Tibial artery (tissue), 4 donors: ENCODE measurements at regions not wholly inside any gene's neighbourhood (a gene's known extent, or its start where the extent isn't known, plus 50 kb on each side); places are given as distances from the start of the nearest gene placed in this dataset.

Experiments used
- DNase-seq, 2 donors: peaks; one replicate each; pipeline ENCODE4 v3.0.0-alpha.2; 2019
- H3K27ac ChIP-seq, 2 donors: fragments of 200-600 bp; sonication (generic) in 1 of 2; 1 replicate in 1 of 2; 2 replicates in 1 of 2; pipeline ENCODE4 v1.5.1; 2018 to 2019; ENCODE audit warnings: mild to moderate bottlenecking in 1 of 2
- H3K27me3 ChIP-seq, 2 donors: fragments of 200-600 bp; sonication (generic) in 1 of 2; one replicate each; pipeline versions ENCODE4 v1.5.1 to v1.6.0; 2016 to 2019
- H3K36me3 ChIP-seq, 3 donors: fragments of 200-600 bp; sonication (generic) in 2 of 3; one replicate each; pipeline ENCODE4 v1.5.1; 2016 to 2019; ENCODE audit warnings: mild to moderate bottlenecking in 2 of 3
- H3K4me1 ChIP-seq, 4 donors: fragments of 200-600 bp; sonication (generic) in 2 of 4; 1 replicate in 3 of 4; 2 replicates in 1 of 4; pipeline ENCODE4 v1.5.1; 2016 to 2019
- H3K4me3 ChIP-seq, 2 donors: fragments of 200-600 bp; sonication (generic) in 1 of 2; 1 replicate in 1 of 2; 2 replicates in 1 of 2; pipeline ENCODE4 v1.5.1; 2018 to 2019; ENCODE audit warnings: mild to moderate bottlenecking in 2 of 2
- H3K9me3 ChIP-seq, 3 donors: fragments of 200-600 bp; sonication (generic) in 1 of 3; one replicate each; pipeline ENCODE4 v1.5.1; 2016 to 2019
- intact Hi-C: fragments of 100-400 bp; cut with DNase I; formaldehyde crosslinking; loops from one replicate; pipeline ENCODE4 v1.15.0; 2023; ENCODE audit warnings: low total_unique reads
- TF ChIP-seq, protein P1 (sequence below), 2 experiments: fragments of 200-600 bp in 1 of 2; fragments of 450-650 bp in 1 of 2; IDR thresholded peaks; one replicate each; pipeline ENCODE4 v1.5.1; 2017 to 2019; ENCODE audit warnings: antibody characterized with exemption in 2 of 2, mild to moderate bottlenecking in 1 of 2, moderate library complexity in 1 of 2

GRCh38 chr12:102344691-102345090 is 135.7 kb downstream of the IGF1 start:
- no peak overlapping the region for H3K4me3 ChIP-seq
- no peaks in the 10 kb centered on the region for H3K9me3 ChIP-seq
- intact Hi-C loops, result no loop called here
- TF ChIP-seq, protein P1, sequence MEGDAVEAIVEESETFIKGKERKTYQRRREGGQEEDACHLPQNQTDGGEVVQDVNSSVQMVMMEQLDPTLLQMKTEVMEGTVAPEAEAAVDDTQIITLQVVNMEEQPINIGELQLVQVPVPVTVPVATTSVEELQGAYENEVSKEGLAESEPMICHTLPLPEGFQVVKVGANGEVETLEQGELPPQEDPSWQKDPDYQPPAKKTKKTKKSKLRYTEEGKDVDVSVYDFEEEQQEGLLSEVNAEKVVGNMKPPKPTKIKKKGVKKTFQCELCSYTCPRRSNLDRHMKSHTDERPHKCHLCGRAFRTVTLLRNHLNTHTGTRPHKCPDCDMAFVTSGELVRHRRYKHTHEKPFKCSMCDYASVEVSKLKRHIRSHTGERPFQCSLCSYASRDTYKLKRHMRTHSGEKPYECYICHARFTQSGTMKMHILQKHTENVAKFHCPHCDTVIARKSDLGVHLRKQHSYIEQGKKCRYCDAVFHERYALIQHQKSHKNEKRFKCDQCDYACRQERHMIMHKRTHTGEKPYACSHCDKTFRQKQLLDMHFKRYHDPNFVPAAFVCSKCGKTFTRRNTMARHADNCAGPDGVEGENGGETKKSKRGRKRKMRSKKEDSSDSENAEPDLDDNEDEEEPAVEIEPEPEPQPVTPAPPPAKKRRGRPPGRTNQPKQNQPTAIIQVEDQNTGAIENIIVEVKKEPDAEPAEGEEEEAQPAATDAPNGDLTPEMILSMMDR (IDR thresholded peaks at IDR 0.05), result no peak
- no peaks in the 10 kb centered on the region for H3K27me3 ChIP-seq
- no peak for DNase-seq
- H3K4me1 ChIP-seq, result peaks cover 0 to 9% (median 0%) of the 10 kb centered on the region in 4 donors
- H3K27ac ChIP-seq, result no peak overlapping the region
- no peaks in the 10 kb centered on the region for H3K36me3 ChIP-seq

- no peaks in the 10 kb centered on the region for H3K27me3 ChIP-seq
- intact Hi-C loops, result no loop called here
- H3K4me1 ChIP-seq, result peaks cover 0 to 9% (median 0%) of the 10 kb centered on the region in 4 donors
- H3K9me3 ChIP-seq, result no peaks in the 10 kb centered on the region
- no peak for DNase-seq
- no peaks in the 10 kb centered on the region for H3K36me3 ChIP-seq
- H3K4me3 ChIP-seq, result no peak overlapping the region
- TF ChIP-seq, protein P1 (IDR thresholded peaks at IDR 0.05), result no peak
- H3K27ac ChIP-seq, result no peak overlapping the region
These were observed 136.8 kb downstream of the IGF1 start for GRCh38 chr12:102343361-102344121.

DNA sequence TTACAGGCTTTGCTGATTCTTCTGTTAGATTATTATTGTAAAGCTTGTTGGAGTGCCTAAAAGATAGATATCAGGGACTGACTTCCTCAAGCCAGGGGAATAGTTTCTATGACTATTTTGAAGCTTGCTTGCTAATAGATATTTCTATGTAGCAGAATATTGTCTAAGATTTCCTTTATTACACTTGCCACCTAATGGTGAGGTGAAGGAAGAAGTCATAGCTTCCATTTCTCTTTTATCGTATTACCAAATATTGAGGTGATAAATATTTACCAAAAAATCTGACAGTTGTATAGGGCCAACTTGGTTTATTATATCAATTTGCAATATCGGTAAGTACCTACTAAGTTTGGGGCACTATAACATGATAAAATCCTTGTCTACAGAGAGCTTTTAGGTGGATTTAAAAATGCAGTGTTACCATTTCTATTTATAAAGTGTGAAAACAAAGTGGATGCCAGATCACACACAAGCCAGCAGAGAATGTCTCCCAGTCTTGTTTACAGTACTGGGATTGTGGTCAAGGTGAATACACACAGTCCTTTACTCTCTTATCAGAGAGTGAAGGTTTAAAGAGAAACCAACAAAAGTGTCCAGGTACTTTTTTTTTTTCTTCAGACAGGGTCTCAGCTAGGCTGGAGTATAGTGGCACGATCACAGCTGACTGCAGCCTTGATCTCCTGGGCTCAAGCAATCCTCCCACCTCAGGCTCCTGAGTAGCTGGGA is 137.9 kb downstream of the IGF1 start:
- H3K9me3 ChIP-seq, result no peaks in the 10 kb centered on the region
- no peaks in the 10 kb centered on the region for H3K36me3 ChIP-seq
- DNase-seq, result no peak
- intact Hi-C loops, result no loop called here
- H3K4me1 ChIP-seq, result peaks cover 0 to under 1% (median 0%) of the 10 kb centered on the region in 4 donors
- TF ChIP-seq, protein P1 (IDR thresholded peaks at IDR 0.05), result no peak
- H3K27ac ChIP-seq, result no peak overlapping the region
- no peak overlapping the region for H3K4me3 ChIP-seq
- H3K27me3 ChIP-seq, result no peaks in the 10 kb centered on the region

- Histone ChIP-seq H3K27me3 (no peaks in the 10 kb centered on the region), H3K27ac (no peak overlapping the region), H3K36me3 (no peaks in the 10 kb centered on the region), H3K4me3 (no peak overlapping the region), H3K9me3 (no peaks in the 10 kb centered on the region), H3K4me1 (no peaks in the 10 kb centered on the region)
- intact Hi-C loops, result no loop called here
- TF ChIP-seq, protein P1 (IDR thresholded peaks at IDR 0.05), result no peak
- no peak for DNase-seq
These were observed 137.1 kb upstream of the PMCH start for GRCh38 chr12:102334765-102335164.

- H3K4me1 ChIP-seq, result no peaks in the 10 kb centered on the region
- no peaks in the 10 kb centered on the region for H3K36me3 ChIP-seq
- DNase-seq, result no peak
- no peak overlapping the region for H3K4me3 ChIP-seq
- H3K27ac ChIP-seq, result no peak overlapping the region
- TF ChIP-seq, protein P1 (IDR thresholded peaks at IDR 0.05), result no peak
- no peaks in the 10 kb centered on the region for H3K27me3 ChIP-seq
- intact Hi-C loops, result no loop called here
- H3K9me3 ChIP-seq, result no peaks in the 10 kb centered on the region
These were observed 133.8 kb upstream of the PMCH start for GRCh38 chr12:102331419-102331818.
